SK-N-SH treated with all-trans-retinoic acid at 6 μM for 48 hours (cell line): ENCODE measurements at regions not wholly inside any gene's neighbourhood (a gene's known extent, or its start where the extent isn't known, plus 50 kb on each side); places are given as distances from the start of the nearest gene placed in this dataset.

ENCODE experiments used
- ARNTL ChIP-seq: fragments of 450-650 bp; formaldehyde crosslinking; IDR thresholded peaks from 2 replicates; pipeline ENCODE4 v1.5.0; 2020; ENCODE audit warnings: low read depth, mild to moderate bottlenecking, moderate library complexity, borderline replicate concordance
- BACH2 ChIP-seq: fragments of 250-450 bp; sonication (Bioruptor Pico); IDR thresholded peaks from 2 replicates; pipeline ENCODE4 v1.9.0; 2021; ENCODE audit warnings: mild to moderate bottlenecking, borderline replicate concordance
- ESRRG ChIP-seq: fragments of 250-450 bp; sonication (Bioruptor Pico); IDR thresholded peaks from 2 replicates; pipeline ENCODE4 v1.6.1; 2021; ENCODE audit warnings: mild to moderate bottlenecking
- OSR1 ChIP-seq: fragments of 250-450 bp; sonication (Bioruptor Pico); IDR thresholded peaks from 2 replicates; pipeline ENCODE4 v1.8.0; 2022; ENCODE audit warnings: moderate library complexity, mild to moderate bottlenecking, inconsistent platforms
- PPARA ChIP-seq: fragments of 250-450 bp; sonication (Bioruptor Pico); IDR thresholded peaks from 2 replicates; pipeline ENCODE4 v1.5.0; 2020; ENCODE audit warnings: mild to moderate bottlenecking, borderline replicate concordance
- RARB ChIP-seq: fragments of 250-450 bp; sonication (Bioruptor Pico); IDR thresholded peaks from 2 replicates; pipeline ENCODE4 v1.8.0; 2021; ENCODE audit warnings: mild to moderate bottlenecking, moderate library complexity
- ZC3H10 ChIP-seq: fragments of 250-450 bp; sonication (Bioruptor Pico); IDR thresholded peaks from 2 replicates; pipeline ENCODE4 v1.5.1; 2021; ENCODE audit warnings: mild to moderate bottlenecking, moderate library complexity
- ZFP3 ChIP-seq: fragments of 250-450 bp; sonication (Bioruptor Pico); IDR thresholded peaks from 2 replicates; pipeline ENCODE4 v1.5.0; 2020; ENCODE audit warnings: mild to moderate bottlenecking, moderate library complexity
- ZFP30 ChIP-seq: fragments of 450-650 bp; formaldehyde crosslinking; IDR thresholded peaks from 2 replicates; pipeline ENCODE4 v1.5.0; 2022; ENCODE audit warnings: mild to moderate bottlenecking, moderate library complexity
- TF ChIP-seq, protein P1 (sequence below): fragments of 250-450 bp; sonication (Bioruptor Pico); IDR thresholded peaks from 2 replicates; pipeline ENCODE4 v1.8.0; 2020; ENCODE audit warnings: mild to moderate bottlenecking, moderate library complexity, borderline replicate concordance
- TF ChIP-seq, protein P2 (sequence below): fragments of 250-450 bp; sonication (Bioruptor Pico); IDR thresholded peaks from 2 replicates; pipeline ENCODE4 v1.5.1; 2020; ENCODE audit warnings: low read depth, mild to moderate bottlenecking, moderate library complexity
- TF ChIP-seq, protein P3 (sequence below): fragments of 250-450 bp; sonication (Bioruptor Pico); IDR thresholded peaks from 2 replicates; pipeline ENCODE4 v1.8.0; 2021; ENCODE audit warnings: low read depth, mild to moderate bottlenecking, moderate library complexity, borderline replicate concordance

DNA sequence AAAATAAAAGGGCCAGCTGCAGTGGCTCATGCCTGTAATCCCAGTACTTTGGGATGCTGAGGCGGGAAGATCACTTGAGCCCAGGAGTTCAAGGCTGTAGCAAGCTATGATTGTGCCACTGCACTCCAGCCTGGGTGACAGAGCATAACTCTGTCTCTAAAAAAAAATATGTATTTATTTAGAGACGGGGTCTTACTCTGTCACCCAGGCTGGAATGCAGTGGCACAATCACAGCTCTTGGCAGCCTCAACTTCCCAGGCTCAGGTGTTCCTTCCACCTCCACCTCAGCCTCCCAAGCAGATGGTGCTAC, 179.3 kb upstream of the ATF7IP start:
- TF ChIP-seq ZC3H10 (CRISPR knock-in tag) (no peak), ARNTL (CRISPR knock-in tag) (no peak), ESRRG (CRISPR knock-in tag) (no peak), ZFP3 (CRISPR knock-in tag) (no peak), BACH2 (CRISPR knock-in tag) (no peak), RARB (CRISPR knock-in tag) (no peak), ZFP30 (CRISPR knock-in tag) (no peak), PPARA (CRISPR knock-in tag) (no peak), OSR1 (CRISPR knock-in tag) (no peak)
- TF ChIP-seq, protein P1, sequence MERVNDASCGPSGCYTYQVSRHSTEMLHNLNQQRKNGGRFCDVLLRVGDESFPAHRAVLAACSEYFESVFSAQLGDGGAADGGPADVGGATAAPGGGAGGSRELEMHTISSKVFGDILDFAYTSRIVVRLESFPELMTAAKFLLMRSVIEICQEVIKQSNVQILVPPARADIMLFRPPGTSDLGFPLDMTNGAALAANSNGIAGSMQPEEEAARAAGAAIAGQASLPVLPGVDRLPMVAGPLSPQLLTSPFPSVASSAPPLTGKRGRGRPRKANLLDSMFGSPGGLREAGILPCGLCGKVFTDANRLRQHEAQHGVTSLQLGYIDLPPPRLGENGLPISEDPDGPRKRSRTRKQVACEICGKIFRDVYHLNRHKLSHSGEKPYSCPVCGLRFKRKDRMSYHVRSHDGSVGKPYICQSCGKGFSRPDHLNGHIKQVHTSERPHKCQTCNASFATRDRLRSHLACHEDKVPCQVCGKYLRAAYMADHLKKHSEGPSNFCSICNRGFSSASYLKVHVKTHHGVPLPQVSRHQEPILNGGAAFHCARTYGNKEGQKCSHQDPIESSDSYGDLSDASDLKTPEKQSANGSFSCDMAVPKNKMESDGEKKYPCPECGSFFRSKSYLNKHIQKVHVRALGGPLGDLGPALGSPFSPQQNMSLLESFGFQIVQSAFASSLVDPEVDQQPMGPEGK (CRISPR knock-in tag), result no peak
- TF ChIP-seq, protein P2, sequence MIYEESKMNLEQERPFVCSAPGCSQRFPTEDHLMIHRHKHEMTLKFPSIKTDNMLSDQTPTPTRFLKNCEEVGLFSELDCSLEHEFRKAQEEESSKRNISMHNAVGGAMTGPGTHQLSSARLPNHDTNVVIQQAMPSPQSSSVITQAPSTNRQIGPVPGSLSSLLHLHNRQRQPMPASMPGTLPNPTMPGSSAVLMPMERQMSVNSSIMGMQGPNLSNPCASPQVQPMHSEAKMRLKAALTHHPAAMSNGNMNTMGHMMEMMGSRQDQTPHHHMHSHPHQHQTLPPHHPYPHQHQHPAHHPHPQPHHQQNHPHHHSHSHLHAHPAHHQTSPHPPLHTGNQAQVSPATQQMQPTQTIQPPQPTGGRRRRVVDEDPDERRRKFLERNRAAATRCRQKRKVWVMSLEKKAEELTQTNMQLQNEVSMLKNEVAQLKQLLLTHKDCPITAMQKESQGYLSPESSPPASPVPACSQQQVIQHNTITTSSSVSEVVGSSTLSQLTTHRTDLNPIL (CRISPR knock-in tag), result no peak
- TF ChIP-seq, protein P3, sequence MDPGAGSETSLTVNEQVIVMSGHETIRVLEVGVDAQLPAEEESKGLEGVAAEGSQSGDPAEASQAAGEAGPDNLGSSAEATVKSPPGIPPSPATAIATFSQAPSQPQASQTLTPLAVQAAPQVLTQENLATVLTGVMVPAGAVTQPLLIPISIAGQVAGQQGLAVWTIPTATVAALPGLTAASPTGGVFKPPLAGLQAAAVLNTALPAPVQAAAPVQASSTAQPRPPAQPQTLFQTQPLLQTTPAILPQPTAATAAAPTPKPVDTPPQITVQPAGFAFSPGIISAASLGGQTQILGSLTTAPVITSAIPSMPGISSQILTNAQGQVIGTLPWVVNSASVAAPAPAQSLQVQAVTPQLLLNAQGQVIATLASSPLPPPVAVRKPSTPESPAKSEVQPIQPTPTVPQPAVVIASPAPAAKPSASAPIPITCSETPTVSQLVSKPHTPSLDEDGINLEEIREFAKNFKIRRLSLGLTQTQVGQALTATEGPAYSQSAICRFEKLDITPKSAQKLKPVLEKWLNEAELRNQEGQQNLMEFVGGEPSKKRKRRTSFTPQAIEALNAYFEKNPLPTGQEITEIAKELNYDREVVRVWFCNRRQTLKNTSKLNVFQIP (CRISPR knock-in tag), result no peak
